ENCODE measurements at regions not wholly inside any gene's neighbourhood (a gene's known extent, or its start where the extent isn't known, plus 50 kb on each side); places are given as distances from the start of the nearest gene placed in this dataset.

DNA sequence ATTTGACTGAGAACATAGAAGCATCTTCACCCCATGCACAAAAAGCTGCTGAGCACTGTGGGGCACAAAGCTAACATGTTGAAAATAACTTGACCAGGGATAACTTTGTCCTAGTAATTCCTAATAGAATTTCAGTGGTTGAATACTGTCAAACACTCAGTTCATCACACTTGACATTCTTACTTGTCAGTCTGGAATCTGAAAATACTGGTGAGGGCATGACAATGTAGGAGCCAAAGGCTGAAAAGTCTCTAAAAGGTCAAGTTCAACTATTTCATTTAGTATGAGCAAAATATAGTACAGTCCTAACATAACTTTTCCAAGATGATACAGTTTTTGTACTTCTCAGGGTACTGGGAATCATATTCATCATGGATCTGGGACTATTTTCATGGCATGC, 504.4 kb upstream of the LMO3 start:
- no peak for DNase-seq
- intact Hi-C loops (cut with DNase I; ENCODE audit: low total_unique reads), result no loop called here
- Histone ChIP-seq H3K9me3 (no peaks in the 10 kb centered on the region), H3K27me3 (no peaks in the 10 kb centered on the region), H3K27ac (no peak overlapping the region), H3K36me3 (no peaks in the 10 kb centered on the region), H3K4me3 (no peak overlapping the region), H3K4me1 (no peaks in the 10 kb centered on the region)
- TF ChIP-seq, protein P1, sequence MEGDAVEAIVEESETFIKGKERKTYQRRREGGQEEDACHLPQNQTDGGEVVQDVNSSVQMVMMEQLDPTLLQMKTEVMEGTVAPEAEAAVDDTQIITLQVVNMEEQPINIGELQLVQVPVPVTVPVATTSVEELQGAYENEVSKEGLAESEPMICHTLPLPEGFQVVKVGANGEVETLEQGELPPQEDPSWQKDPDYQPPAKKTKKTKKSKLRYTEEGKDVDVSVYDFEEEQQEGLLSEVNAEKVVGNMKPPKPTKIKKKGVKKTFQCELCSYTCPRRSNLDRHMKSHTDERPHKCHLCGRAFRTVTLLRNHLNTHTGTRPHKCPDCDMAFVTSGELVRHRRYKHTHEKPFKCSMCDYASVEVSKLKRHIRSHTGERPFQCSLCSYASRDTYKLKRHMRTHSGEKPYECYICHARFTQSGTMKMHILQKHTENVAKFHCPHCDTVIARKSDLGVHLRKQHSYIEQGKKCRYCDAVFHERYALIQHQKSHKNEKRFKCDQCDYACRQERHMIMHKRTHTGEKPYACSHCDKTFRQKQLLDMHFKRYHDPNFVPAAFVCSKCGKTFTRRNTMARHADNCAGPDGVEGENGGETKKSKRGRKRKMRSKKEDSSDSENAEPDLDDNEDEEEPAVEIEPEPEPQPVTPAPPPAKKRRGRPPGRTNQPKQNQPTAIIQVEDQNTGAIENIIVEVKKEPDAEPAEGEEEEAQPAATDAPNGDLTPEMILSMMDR (IDR thresholded peaks at IDR 0.05), result no peak
- no peak for TF ChIP-seq POLR2A (IDR thresholded peaks at IDR 0.05)

DNA sequence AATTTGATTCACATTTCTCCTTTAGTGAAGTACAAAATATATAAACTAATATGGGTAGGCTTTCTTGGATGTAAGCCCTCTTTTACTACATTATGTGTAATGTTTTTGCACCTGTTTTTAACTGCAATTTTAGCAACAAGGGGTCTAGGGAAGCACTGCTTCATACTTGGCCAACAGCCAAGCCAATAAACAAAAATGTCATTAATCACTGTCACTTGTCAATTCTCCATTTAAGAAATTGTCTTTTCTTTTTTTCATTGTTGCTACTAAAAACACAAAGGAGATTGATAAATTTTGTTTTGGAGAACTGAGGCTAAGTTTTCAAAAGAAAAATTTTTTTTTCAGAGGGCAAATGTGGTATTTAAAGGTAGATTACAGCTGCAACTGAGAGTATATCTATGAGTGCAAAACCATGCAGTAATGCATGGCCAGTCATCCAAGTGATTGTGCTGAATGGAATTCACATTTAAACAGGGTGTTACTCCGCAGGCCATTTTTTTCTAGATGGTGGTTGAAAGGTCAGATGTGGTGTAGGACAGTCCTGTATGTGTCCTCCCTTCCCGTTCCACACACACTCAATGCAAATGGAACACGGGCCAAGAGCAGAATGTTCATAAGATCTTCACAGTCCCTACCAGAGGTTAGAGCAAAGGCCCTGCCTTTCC, 503.0 kb upstream of the LMO3 start:
- H3K27me3 ChIP-seq, result no peaks in the 10 kb centered on the region
- no peak overlapping the region for H3K4me3 ChIP-seq
- no peak overlapping the region for H3K27ac ChIP-seq
- DNase-seq, result no peak
- TF ChIP-seq POLR2A (IDR thresholded peaks at IDR 0.05), result no peak
- TF ChIP-seq, protein P1 (IDR thresholded peaks at IDR 0.05), result no peak
- intact Hi-C loops (cut with DNase I; ENCODE audit: low total_unique reads), result no loop called here
- H3K36me3 ChIP-seq, result no peaks in the 10 kb centered on the region
- H3K4me1 ChIP-seq, result no peaks in the 10 kb centered on the region
- H3K9me3 ChIP-seq, result no peaks in the 10 kb centered on the region

DNA sequence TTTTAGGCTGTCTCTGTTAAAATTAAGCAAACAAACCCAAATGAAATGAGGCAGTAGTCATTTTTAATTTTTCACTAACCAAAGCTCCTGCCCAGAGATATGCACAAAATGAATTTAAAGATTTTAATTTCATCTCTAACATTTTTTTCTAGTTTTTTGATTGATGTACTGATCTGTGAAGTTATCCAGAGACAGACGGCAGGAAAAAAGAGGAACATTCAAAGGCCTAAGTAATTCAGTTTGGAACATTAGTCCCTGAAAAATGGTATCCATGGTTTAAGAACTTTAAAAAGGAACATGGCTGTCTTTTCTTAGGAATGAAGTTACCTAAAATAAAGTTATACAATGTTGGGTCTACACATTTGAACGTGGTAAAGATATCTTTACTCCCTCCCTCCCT, 498.8 kb upstream of the LMO3 start:
- DNase-seq, result no peak
- Histone ChIP-seq H3K9me3 (no peaks in the 10 kb centered on the region), H3K27me3 (no peaks in the 10 kb centered on the region), H3K27ac (no peak overlapping the region), H3K4me3 (no peak overlapping the region), H3K4me1 (no peaks in the 10 kb centered on the region), H3K36me3 (no peaks in the 10 kb centered on the region)
- intact Hi-C loops (cut with DNase I; ENCODE audit: low total_unique reads), result no loop called here
- no peak for TF ChIP-seq POLR2A (IDR thresholded peaks at IDR 0.05)
- TF ChIP-seq, protein P1 (IDR thresholded peaks at IDR 0.05), result no peak

DNA sequence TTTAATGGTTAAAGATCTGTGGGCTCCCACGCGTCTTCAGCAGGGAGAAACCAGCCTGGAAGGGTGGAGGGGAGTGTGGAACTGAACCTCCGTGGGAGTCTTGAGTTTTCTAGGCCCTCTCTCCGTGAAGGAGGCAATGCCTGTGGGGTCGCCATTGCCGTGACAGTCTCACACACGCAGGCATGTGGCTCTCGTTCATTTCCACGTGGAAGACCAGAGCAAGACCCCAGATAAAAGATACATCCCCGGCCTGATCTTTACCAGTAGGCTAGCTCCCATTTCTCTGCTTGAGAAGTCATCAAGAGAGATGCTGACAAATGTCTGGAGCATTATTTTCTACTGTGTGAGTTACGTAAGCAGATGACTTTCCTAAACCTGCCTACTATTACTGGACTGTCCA, 491.7 kb upstream of the LMO3 start:
- H3K27me3 ChIP-seq, result no peaks in the 10 kb centered on the region
- no peak for DNase-seq
- no peak overlapping the region for H3K27ac ChIP-seq
- H3K36me3 ChIP-seq, result no peaks in the 10 kb centered on the region
- intact Hi-C loops (cut with DNase I; ENCODE audit: low total_unique reads), result no loop called here
- H3K9me3 ChIP-seq, result no peaks in the 10 kb centered on the region
- no peak overlapping the region for H3K4me3 ChIP-seq
- no peak for TF ChIP-seq POLR2A (IDR thresholded peaks at IDR 0.05)
- TF ChIP-seq, protein P1 (IDR thresholded peaks at IDR 0.05), result no peak
- no peaks in the 10 kb centered on the region for H3K4me1 ChIP-seq

DNA sequence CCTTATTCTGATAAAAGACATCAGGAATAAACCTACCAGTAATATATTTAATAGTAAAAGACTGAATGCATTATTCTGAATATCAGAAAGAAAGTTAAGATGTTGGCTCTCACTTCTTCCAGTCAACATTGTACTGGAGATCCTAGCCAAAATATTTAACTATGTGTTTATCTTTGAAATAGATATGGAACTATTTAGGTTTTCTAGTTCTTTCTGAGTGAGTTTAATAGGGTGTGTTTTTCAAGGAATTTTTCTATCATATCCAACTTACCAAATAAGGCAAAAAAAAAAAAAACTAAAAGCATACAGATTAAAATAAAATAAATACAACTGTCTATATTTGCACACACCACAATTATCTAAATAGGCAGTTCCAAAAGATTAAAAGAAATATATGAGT, 478.9 kb upstream of the LMO3 start:
- Histone ChIP-seq H3K4me1 (no peaks in the 10 kb centered on the region), H3K27me3 (no peaks in the 10 kb centered on the region), H3K36me3 (no peaks in the 10 kb centered on the region), H3K4me3 (no peak overlapping the region), H3K9me3 (no peaks in the 10 kb centered on the region), H3K27ac (no peak overlapping the region)
- intact Hi-C loops (cut with DNase I; ENCODE audit: low total_unique reads), result no loop called here
- no peak for DNase-seq
- TF ChIP-seq POLR2A (IDR thresholded peaks at IDR 0.05), result no peak
- TF ChIP-seq, protein P1 (IDR thresholded peaks at IDR 0.05), result no peak

All from uterus (tissue), 3 donors.